ENCODE measurements at regions not wholly inside any gene's neighbourhood (a gene's known extent, or its start where the extent isn't known, plus 50 kb on each side); places are given as distances from the start of the nearest gene placed in this dataset.

- H3K27ac ChIP-seq, result no peak overlapping the region
- BruUV-seq (replicated peaks), result no TSS peak
- H3K4me2 ChIP-seq, result no peak overlapping the region
- H3K79me2 ChIP-seq (ENCODE audit: low read depth), result no peaks in the 10 kb centered on the region
- H4K20me1 ChIP-seq (ENCODE audit: insufficient read depth), result no peaks in the 10 kb centered on the region
- no peaks in the 10 kb centered on the region for H3K4me1 ChIP-seq (replicated peaks; ENCODE audit: insufficient read depth)
- H3K36me3 ChIP-seq (ENCODE audit: low read depth), result no peaks in the 10 kb centered on the region
- H3K9me3 ChIP-seq (ENCODE audit: insufficient read depth, low read depth), result no peaks in the 10 kb centered on the region; the same call in 1 of the 2 replicates
- TF ChIP-seq, protein P1, sequence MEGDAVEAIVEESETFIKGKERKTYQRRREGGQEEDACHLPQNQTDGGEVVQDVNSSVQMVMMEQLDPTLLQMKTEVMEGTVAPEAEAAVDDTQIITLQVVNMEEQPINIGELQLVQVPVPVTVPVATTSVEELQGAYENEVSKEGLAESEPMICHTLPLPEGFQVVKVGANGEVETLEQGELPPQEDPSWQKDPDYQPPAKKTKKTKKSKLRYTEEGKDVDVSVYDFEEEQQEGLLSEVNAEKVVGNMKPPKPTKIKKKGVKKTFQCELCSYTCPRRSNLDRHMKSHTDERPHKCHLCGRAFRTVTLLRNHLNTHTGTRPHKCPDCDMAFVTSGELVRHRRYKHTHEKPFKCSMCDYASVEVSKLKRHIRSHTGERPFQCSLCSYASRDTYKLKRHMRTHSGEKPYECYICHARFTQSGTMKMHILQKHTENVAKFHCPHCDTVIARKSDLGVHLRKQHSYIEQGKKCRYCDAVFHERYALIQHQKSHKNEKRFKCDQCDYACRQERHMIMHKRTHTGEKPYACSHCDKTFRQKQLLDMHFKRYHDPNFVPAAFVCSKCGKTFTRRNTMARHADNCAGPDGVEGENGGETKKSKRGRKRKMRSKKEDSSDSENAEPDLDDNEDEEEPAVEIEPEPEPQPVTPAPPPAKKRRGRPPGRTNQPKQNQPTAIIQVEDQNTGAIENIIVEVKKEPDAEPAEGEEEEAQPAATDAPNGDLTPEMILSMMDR (conservative IDR thresholded peaks at IDR 0.05), result no peak
- TF ChIP-seq EZH2 (IDR thresholded peaks at IDR 0.05; ENCODE audit: low read depth), result no peak
- POLR2A ChIA-PET (ENCODE audit: unreplicated experiment), result interaction anchor here (0.6 kb wide), 2 partner anchors 52 to 843 kb away, joined by 3 read pairs; no protein-coding TSS in a partner anchor
- no peaks in the 10 kb centered on the region for H3K27me3 ChIP-seq (ENCODE audit: insufficient read depth, low read depth)
- intact Hi-C loops (cut with micrococcal nuclease; ENCODE audit: unreplicated experiment), result no loop called here
- no peak overlapping the region for H2AFZ ChIP-seq
- H3F3A ChIP-seq (ENCODE audit: insufficient read depth, low read depth), result no peaks in the 10 kb centered on the region
- no peak overlapping the region for H3K4me3 ChIP-seq
- no peaks in the 10 kb centered on the region for H3K9me2 ChIP-seq (ENCODE audit: insufficient read depth)
- CTCF ChIA-PET, result no interaction called here
- peak in 1 of 2 experiments; percentile 10 for DNase-seq
Observed at GRCh38 chr13:50149214-50149613, 134.0 kb downstream of the KCNRG start.

DNA sequence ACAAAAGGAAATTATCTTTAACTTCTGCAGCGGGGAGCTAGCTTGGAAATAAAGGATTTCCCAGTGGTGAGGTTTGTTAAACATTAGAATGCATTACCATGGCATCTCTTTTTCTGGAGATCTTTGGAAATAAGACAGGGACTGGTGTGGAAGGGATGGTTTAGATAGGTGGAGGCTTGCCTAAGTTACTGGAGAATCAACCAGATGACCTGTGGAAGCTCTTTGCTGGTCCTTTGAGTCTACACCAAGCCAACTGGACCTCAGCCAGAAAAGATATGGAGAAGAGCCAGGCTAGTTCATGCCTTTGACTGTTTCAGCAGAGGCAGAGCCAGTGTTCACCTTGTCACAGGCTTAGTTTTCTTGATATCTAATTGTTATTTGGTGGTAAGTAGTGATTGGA lies 134.7 kb downstream of the KCNRG start:
- no peak overlapping the region for H3K27ac ChIP-seq
- H3K4me3 ChIP-seq, result no peak overlapping the region
- H3K4me2 ChIP-seq, result no peak overlapping the region
- no peaks in the 10 kb centered on the region for H3K9me2 ChIP-seq (ENCODE audit: insufficient read depth)
- H3K79me2 ChIP-seq (ENCODE audit: low read depth), result no peaks in the 10 kb centered on the region
- no TSS peak for BruUV-seq (replicated peaks)
- no peaks in the 10 kb centered on the region for H3F3A ChIP-seq (ENCODE audit: insufficient read depth, low read depth)
- TF ChIP-seq, protein P1 (conservative IDR thresholded peaks at IDR 0.05), result no peak
- no peak for TF ChIP-seq EZH2 (IDR thresholded peaks at IDR 0.05; ENCODE audit: low read depth)
- ChIA-PET CTCF (no interaction called here), POLR2A (ENCODE audit: unreplicated experiment) (interaction anchor here (0.6 kb wide), 2 partner anchors 51 to 842 kb away, joined by 3 read pairs; no protein-coding TSS in a partner anchor)
- DNase-seq, result peak in 1 of 2 experiments; percentile 27
- H2AFZ ChIP-seq, result no peak overlapping the region
- no peaks in the 10 kb centered on the region for H4K20me1 ChIP-seq (ENCODE audit: insufficient read depth)
- no peaks in the 10 kb centered on the region for H3K36me3 ChIP-seq (ENCODE audit: low read depth)
- no peaks in the 10 kb centered on the region for H3K4me1 ChIP-seq (replicated peaks; ENCODE audit: insufficient read depth)
- H3K9me3 ChIP-seq (ENCODE audit: insufficient read depth, low read depth), result no peaks in the 10 kb centered on the region; the same call in 1 of the 2 replicates
- intact Hi-C loops (cut with micrococcal nuclease; ENCODE audit: unreplicated experiment), result no loop called here
- no peaks in the 10 kb centered on the region for H3K27me3 ChIP-seq (ENCODE audit: insufficient read depth, low read depth)

DNA sequence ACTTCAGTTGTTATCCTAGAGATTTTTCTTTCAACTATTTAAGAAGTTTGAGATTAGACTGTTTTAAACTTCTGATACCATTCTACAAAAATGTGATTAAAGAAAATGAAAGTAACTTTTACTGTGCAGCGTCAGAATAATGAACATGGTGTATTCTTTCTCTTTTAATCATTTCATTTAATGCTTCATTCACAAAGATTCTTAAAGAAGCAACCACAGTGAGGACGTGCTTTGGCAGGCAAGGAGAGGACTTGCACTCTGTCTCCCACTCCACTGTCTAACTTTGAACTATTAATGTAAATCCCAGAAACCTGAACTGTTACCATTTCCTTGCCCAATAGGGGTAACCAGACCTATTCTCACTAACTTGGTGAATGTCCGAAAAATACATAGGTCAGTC lies 137.0 kb downstream of the KCNRG start:
- TF ChIP-seq, protein P1 (conservative IDR thresholded peaks at IDR 0.05), result no peak
- TF ChIP-seq EZH2 (IDR thresholded peaks at IDR 0.05; ENCODE audit: low read depth), result no peak
- Histone ChIP-seq H3F3A (ENCODE audit: insufficient read depth, low read depth) (no peaks in the 10 kb centered on the region), H3K9me3 (ENCODE audit: insufficient read depth, low read depth) (no peaks in the 10 kb centered on the region; the same call in 1 of the 2 replicates), H3K79me2 (ENCODE audit: low read depth) (no peaks in the 10 kb centered on the region), H4K20me1 (ENCODE audit: insufficient read depth) (no peaks in the 10 kb centered on the region), H3K9me2 (ENCODE audit: insufficient read depth) (no peaks in the 10 kb centered on the region), H3K27me3 (ENCODE audit: insufficient read depth, low read depth) (no peaks in the 10 kb centered on the region), H3K36me3 (ENCODE audit: low read depth) (no peaks in the 10 kb centered on the region), H3K27ac (no peak overlapping the region), H3K4me1 (replicated peaks; ENCODE audit: insufficient read depth) (no peaks in the 10 kb centered on the region), H3K4me2 (no peak overlapping the region), H3K4me3 (no peak overlapping the region), H2AFZ (peak overlapping the region; percentile 10; the same call in 1 of the 2 replicates)
- no TSS peak for BruUV-seq (replicated peaks)
- intact Hi-C loops (cut with micrococcal nuclease; ENCODE audit: unreplicated experiment), result no loop called here
- ChIA-PET CTCF (no interaction called here), POLR2A (ENCODE audit: unreplicated experiment) (no interaction called here)
- no peak for DNase-seq

Measured in PC-9 (cell line).